ENCODE measurements at regions not wholly inside any gene's neighbourhood (a gene's known extent, or its start where the extent isn't known, plus 50 kb on each side); places are given as distances from the start of the nearest gene placed in this dataset.

DNA sequence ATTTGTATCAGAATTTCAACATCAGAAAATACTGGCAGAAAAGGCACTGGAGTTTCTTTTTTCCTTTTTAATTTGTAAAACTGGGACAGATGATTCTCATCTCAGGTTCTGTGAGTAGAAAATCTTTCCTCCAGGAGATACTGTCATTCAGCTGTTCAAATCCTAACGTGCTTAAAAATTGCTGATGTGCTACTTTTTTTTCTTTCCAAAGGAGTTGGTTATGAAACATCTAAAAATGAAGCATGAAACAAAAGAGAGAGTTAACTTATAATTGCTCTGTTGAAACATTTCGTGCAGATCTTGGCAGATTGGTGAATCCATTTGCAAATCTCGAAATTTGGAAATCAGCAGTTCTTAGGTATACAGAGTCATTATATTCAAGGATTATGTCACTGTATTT is 622.6 kb downstream of the RNF144B start:
- ChIA-PET CTCF (no interaction called here), RAD21 (ENCODE audit: unreplicated experiment) (no interaction called here)
- BruUV-seq (replicated peaks), result no TSS peak

More for the DNA sequence above, 622.6 kb downstream of the RNF144B start:
- intact Hi-C loops (cut with micrococcal nuclease; ENCODE audit: unreplicated experiment), result no loop called here
- no peaks in the 10 kb centered on the region for H3K36me3 ChIP-seq (ENCODE audit: control insufficient read depth in 2 of 2, insufficient read depth in 2 of 2, low read length in 1 of 2)
- POLR2A ChIA-PET, result no interaction called here
- no peak for TF ChIP-seq MXI1 (IDR thresholded peaks at IDR 0.05; ENCODE audit: low read depth, low read length)
- TF ChIP-seq, protein P1, sequence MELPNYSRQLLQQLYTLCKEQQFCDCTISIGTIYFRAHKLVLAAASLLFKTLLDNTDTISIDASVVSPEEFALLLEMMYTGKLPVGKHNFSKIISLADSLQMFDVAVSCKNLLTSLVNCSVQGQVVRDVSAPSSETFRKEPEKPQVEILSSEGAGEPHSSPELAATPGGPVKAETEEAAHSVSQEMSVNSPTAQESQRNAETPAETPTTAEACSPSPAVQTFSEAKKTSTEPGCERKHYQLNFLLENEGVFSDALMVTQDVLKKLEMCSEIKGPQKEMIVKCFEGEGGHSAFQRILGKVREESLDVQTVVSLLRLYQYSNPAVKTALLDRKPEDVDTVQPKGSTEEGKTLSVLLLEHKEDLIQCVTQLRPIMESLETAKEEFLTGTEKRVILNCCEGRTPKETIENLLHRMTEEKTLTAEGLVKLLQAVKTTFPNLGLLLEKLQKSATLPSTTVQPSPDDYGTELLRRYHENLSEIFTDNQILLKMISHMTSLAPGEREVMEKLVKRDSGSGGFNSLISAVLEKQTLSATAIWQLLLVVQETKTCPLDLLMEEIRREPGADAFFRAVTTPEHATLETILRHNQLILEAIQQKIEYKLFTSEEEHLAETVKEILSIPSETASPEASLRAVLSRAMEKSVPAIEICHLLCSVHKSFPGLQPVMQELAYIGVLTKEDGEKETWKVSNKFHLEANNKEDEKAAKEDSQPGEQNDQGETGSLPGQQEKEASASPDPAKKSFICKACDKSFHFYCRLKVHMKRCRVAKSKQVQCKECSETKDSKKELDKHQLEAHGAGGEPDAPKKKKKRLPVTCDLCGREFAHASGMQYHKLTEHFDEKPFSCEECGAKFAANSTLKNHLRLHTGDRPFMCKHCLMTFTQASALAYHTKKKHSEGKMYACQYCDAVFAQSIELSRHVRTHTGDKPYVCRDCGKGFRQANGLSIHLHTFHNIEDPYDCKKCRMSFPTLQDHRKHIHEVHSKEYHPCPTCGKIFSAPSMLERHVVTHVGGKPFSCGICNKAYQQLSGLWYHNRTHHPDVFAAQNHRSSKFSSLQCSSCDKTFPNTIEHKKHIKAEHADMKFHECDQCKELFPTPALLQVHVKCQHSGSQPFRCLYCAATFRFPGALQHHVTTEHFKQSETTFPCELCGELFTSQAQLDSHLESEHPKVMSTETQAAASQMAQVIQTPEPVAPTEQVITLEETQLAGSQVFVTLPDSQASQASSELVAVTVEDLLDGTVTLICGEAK (IDR thresholded peaks at IDR 0.05; ENCODE audit: borderline replicate concordance), result no peak
- no peak for TF ChIP-seq NFYB (IDR thresholded peaks at IDR 0.05; ENCODE audit: insufficient read depth, low read depth, low read length)
- TF ChIP-seq RUNX3 (IDR thresholded peaks at IDR 0.05; ENCODE audit: low read length), result no peak
- TF ChIP-seq, protein P2, sequence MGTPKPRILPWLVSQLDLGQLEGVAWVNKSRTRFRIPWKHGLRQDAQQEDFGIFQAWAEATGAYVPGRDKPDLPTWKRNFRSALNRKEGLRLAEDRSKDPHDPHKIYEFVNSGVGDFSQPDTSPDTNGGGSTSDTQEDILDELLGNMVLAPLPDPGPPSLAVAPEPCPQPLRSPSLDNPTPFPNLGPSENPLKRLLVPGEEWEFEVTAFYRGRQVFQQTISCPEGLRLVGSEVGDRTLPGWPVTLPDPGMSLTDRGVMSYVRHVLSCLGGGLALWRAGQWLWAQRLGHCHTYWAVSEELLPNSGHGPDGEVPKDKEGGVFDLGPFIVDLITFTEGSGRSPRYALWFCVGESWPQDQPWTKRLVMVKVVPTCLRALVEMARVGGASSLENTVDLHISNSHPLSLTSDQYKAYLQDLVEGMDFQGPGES (IDR thresholded peaks at IDR 0.05), result no peak
- TF ChIP-seq TAF1 (IDR thresholded peaks at IDR 0.05; ENCODE audit: borderline replicate concordance, low read depth, low read length), result no peak
- TF ChIP-seq HDGF (IDR thresholded peaks at IDR 0.05), result no peak
- TF ChIP-seq, protein P3, sequence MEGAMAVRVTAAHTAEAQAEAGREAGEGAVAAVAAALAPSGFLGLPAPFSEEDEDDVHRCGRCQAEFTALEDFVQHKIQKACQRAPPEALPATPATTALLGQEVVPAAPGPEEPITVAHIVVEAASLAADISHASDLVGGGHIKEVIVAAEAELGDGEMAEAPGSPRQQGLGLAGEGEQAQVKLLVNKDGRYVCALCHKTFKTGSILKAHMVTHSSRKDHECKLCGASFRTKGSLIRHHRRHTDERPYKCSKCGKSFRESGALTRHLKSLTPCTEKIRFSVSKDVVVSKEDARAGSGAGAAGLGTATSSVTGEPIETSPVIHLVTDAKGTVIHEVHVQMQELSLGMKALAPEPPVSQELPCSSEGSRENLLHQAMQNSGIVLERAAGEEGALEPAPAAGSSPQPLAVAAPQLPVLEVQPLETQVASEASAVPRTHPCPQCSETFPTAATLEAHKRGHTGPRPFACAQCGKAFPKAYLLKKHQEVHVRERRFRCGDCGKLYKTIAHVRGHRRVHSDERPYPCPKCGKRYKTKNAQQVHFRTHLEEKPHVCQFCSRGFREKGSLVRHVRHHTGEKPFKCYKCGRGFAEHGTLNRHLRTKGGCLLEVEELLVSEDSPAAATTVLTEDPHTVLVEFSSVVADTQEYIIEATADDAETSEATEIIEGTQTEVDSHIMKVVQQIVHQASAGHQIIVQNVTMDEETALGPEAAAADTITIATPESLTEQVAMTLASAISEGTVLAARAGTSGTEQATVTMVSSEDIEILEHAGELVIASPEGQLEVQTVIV (IDR thresholded peaks at IDR 0.05; ENCODE audit: borderline replicate concordance, partially characterized antibody), result no peak
- no peak for TF ChIP-seq YY1 (IDR thresholded peaks at IDR 0.05; ENCODE audit: low read depth, low read length)
- no peak for TF ChIP-seq CEBPB (IDR thresholded peaks at IDR 0.05; ENCODE audit: borderline replicate concordance in 1 of 2, low read depth in 2 of 2, low read length in 2 of 2)
- no peak for TF ChIP-seq IRF4 (IDR thresholded peaks at IDR 0.05; ENCODE audit: low read depth, low read length)
- TF ChIP-seq FOXK2 (IDR thresholded peaks at IDR 0.05), result no peak
- TF ChIP-seq EED (IDR thresholded peaks at IDR 0.05; ENCODE audit: low read depth), result no peak
- H3K27ac ChIP-seq (ENCODE audit: control insufficient read depth, insufficient read depth), result no peak overlapping the region
- no peak for ATAC-seq
- H3K9ac ChIP-seq (ENCODE audit: control insufficient read depth, insufficient read depth, low read length), result no peak overlapping the region
- no peaks in the 10 kb centered on the region for H3K4me1 ChIP-seq (ENCODE audit: control insufficient read depth, insufficient read depth, low read length)
- H2AFZ ChIP-seq (ENCODE audit: control insufficient read depth, low read depth, low read length), result no peak overlapping the region
- SMC1A ChIA-PET (ENCODE audit: uncharacterized antibody, unreplicated experiment), result no interaction called here
- WGBS (ENCODE audit: insufficient coverage, insufficient replicate concordance, low lambda C conversion rate, missing lambda C conversion rate), result 2% methylated on average over 3 of the region's 3 CpGs
- no peak for DNase-seq (ENCODE audit: low read depth, low spot score)
- no peak for FAIRE-seq
- H3K9me3 ChIP-seq (replicated peaks; ENCODE audit: control insufficient read depth, insufficient read depth, low read length), result no peaks in the 10 kb centered on the region
- no peaks in the 10 kb centered on the region for H3K27me3 ChIP-seq (replicated peaks in 1 of 2; ENCODE audit: control insufficient read depth in 2 of 2, insufficient read depth in 2 of 2, low read length in 1 of 2)
- no peaks in the 10 kb centered on the region for H3K79me2 ChIP-seq (ENCODE audit: control insufficient read depth, insufficient read depth, low read length)
- no peak overlapping the region for H3K4me2 ChIP-seq (ENCODE audit: control insufficient read depth, insufficient read depth)
- H4K20me1 ChIP-seq (ENCODE audit: control insufficient read depth, insufficient read depth), result no peaks in the 10 kb centered on the region
- no peak overlapping the region for H3K4me3 ChIP-seq
- in situ Hi-C loops (cut with MboI), result loop anchor here (25.0 kb wide), 1 partner anchor 1503 kb away; no protein-coding TSS in a partner anchor

All from GM12878 (cell line).